Stomach (tissue), 4 donors: ENCODE measurements at regions not wholly inside any gene's neighbourhood (a gene's known extent, or its start where the extent isn't known, plus 50 kb on each side); places are given as distances from the start of the nearest gene placed in this dataset.

Experiments used
- CTCF ChIP-seq, 7 experiments: fragments of 450-650 bp in 4 of 7; fragments of 200-600 bp in 3 of 7; sonication (generic) in 3 of 7; IDR thresholded peaks; one replicate each; pipeline ENCODE4 v1.5.1; 2016 to 2019; ENCODE audit warnings: antibody characterized with exemption in 7 of 7, control low read depth in 2 of 7, mild to moderate bottlenecking in 1 of 7
- EP300 ChIP-seq: sonication (generic); formaldehyde crosslinking; IDR thresholded peaks from one replicate; pipeline ENCODE4 v1.6.1; 2017; ENCODE audit warnings: antibody characterized with exemption
- POLR2A ChIP-seq, 4 donors: fragments of 450-650 bp; IDR thresholded peaks; one replicate each; pipeline ENCODE4 v1.6.1; 2016; ENCODE audit warnings: antibody characterized with exemption in 4 of 4, control low read depth in 2 of 4, mild to moderate bottlenecking in 1 of 4, moderate library complexity in 1 of 4

GRCh38 chr7:49229246-49229645, 304.9 kb downstream of the CDC14C start:
- TF ChIP-seq EP300 = no peak
- no peak for TF ChIP-seq CTCF (IDR thresholded peaks at IDR 0.05)
- no peak for TF ChIP-seq POLR2A (IDR thresholded peaks at IDR 0.05)
